Neural progenitor cell (in vitro differentiated cells): ENCODE measurements at regions not wholly inside any gene's neighbourhood (a gene's known extent, or its start where the extent isn't known, plus 50 kb on each side); places are given as distances from the start of the nearest gene placed in this dataset.

ENCODE experiments used
- EZH2phosphoT487 ChIP-seq: fragments of 200-600 bp; sonication (generic); IDR thresholded peaks from 2 replicates; pipeline ENCODE4 v1.6.1; 2017; ENCODE audit warnings: antibody characterized with exemption
- TF ChIP-seq, protein P1 (sequence below): fragments of 200-600 bp; sonication (generic); IDR thresholded peaks from 2 replicates; pipeline ENCODE4 v1.5.1; 2017; ENCODE audit warnings: antibody characterized with exemption, mild to moderate bottlenecking

DNA sequence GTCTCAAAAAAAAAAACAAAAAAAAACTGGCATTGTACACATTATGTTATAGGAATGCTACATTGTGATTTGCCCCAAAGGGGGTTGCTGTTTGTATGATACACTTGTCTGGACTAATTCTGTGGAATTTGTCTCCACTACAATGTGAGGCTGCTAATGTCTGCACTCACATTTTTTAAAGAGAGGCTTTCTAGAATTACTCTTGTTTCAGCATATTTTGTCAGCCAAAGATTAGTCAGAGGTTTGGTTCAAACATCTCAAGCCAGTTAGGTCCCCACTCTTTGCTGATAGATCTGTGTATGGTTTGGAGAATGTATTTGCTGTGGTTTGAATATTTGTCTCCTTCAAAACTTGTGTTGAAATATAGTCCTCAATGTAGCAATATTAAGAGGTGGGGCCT, 59.3 kb upstream of the ZNF169 start:
- TF ChIP-seq, protein P1, sequence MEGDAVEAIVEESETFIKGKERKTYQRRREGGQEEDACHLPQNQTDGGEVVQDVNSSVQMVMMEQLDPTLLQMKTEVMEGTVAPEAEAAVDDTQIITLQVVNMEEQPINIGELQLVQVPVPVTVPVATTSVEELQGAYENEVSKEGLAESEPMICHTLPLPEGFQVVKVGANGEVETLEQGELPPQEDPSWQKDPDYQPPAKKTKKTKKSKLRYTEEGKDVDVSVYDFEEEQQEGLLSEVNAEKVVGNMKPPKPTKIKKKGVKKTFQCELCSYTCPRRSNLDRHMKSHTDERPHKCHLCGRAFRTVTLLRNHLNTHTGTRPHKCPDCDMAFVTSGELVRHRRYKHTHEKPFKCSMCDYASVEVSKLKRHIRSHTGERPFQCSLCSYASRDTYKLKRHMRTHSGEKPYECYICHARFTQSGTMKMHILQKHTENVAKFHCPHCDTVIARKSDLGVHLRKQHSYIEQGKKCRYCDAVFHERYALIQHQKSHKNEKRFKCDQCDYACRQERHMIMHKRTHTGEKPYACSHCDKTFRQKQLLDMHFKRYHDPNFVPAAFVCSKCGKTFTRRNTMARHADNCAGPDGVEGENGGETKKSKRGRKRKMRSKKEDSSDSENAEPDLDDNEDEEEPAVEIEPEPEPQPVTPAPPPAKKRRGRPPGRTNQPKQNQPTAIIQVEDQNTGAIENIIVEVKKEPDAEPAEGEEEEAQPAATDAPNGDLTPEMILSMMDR: no peak
- TF ChIP-seq EZH2phosphoT487: no peak
